Endothelial cell of umbilical vein (primary cell): ENCODE measurements at regions not wholly inside any gene's neighbourhood (a gene's known extent, or its start where the extent isn't known, plus 50 kb on each side); places are given as distances from the start of the nearest gene placed in this dataset.

Experiments
- BruUV-seq: library from RNA; stranded (reverse); fragments of 400-500 nt; replicated peaks from 2 replicates; lab custom pipeline; 2021; lab: Mats Ljungman, UMichigan
- CTCF ChIA-PET: fragments of 300-600, 350-600 bp; sonication (Branson Sonifier 250); formaldehyde crosslinking; loops from one replicate; lab custom pipeline; 2021; ENCODE audit warnings: antibody characterized with exemption, inconsistent platforms; lab: Charles Lee
- POLR2A ChIA-PET: fragments of 300-600, 350-600 bp; sonication (Branson Sonifier 250); formaldehyde crosslinking; loops from one replicate; lab custom pipeline; 2021; ENCODE audit warnings: antibody characterized with exemption, inconsistent platforms; lab: Charles Lee
- DNase-seq: peaks from one replicate; pipeline ENCODE4 v3.0.0-alpha.2; 2011; ENCODE audit warnings: low read depth, low spot score
- FAIRE-seq: peaks from 2 replicates; lab custom pipeline; 2011; peaks lifted over from hg19 to GRCh38; lab: Jason Lieb, UNC
- H2AFZ ChIP-seq: 2 replicates; pipeline ENCODE4 v1.6.0; 2012; ENCODE audit warnings: low read depth, low read length, control low read depth, inconsistent platforms
- H3K27ac ChIP-seq: 2 replicates; pipeline ENCODE4 v1.5.1; 2011; ENCODE audit warnings: low read depth, mild to moderate bottlenecking, control low read depth, low read length, moderate library complexity; ENCODE audit not compliant: insufficient read depth
- H3K27me3 ChIP-seq, 2 experiments: 2 replicates each; pipeline versions ENCODE4 v1.6.0 to v1.6.1; 2011; ENCODE audit warnings: low read length in 2 of 2, mixed read lengths in 1 of 2; ENCODE audit not compliant: control insufficient read depth in 2 of 2, insufficient read depth in 2 of 2
- H3K36me3 ChIP-seq, 2 experiments: 2 replicates in 1 of 2; 3 replicates in 1 of 2; pipeline ENCODE4 v1.5.1; 2011; ENCODE audit warnings: low read length in 2 of 2, mild to moderate bottlenecking in 1 of 2, moderate library complexity in 1 of 2; ENCODE audit not compliant: control insufficient read depth in 2 of 2, insufficient read depth in 2 of 2; ENCODE audit errors: extremely low read depth in 1 of 2
- H3K4me1 ChIP-seq: 3 replicates; pipeline ENCODE4 v1.5.1; 2011; ENCODE audit warnings: mild to moderate bottlenecking, low read length; ENCODE audit not compliant: control insufficient read depth, insufficient read depth; ENCODE audit errors: extremely low read depth
- H3K4me2 ChIP-seq: 2 replicates; pipeline ENCODE4 v1.6.1; 2011; ENCODE audit warnings: low read length, control low read depth, mixed read lengths; ENCODE audit not compliant: insufficient read depth
- H3K4me3 ChIP-seq, 3 experiments: fragments of 200-600 bp in 1 of 3; sonication (generic), shearing (Covaris generic) in 1 of 3; replicated peaks in 1 of 3; 2 replicates each; pipeline ENCODE4 v1.5.1; 2011 to 2016; ENCODE audit warnings: control low read depth in 3 of 3, low read length in 3 of 3, mild to moderate bottlenecking in 2 of 3, inconsistent platforms in 1 of 3, low read depth in 1 of 3, moderate library complexity in 1 of 3; ENCODE audit not compliant: insufficient read depth in 1 of 3
- H3K79me2 ChIP-seq: 2 replicates; pipeline ENCODE4 v1.6.0; 2012; ENCODE audit warnings: low read length, inconsistent platforms; ENCODE audit not compliant: control insufficient read depth, insufficient read depth
- H3K9ac ChIP-seq: replicated peaks from 2 replicates; pipeline ENCODE3; 2011; ENCODE audit warnings: low read length, control low read depth; ENCODE audit not compliant: insufficient read depth; ENCODE audit errors: extremely low read depth
- H3K9me1 ChIP-seq: replicated peaks from 3 replicates; pipeline ENCODE4 v1.6.0; 2011; ENCODE audit warnings: mild to moderate bottlenecking, low read length; ENCODE audit not compliant: control insufficient read depth, insufficient read depth; ENCODE audit errors: extremely low read depth
- H3K9me3 ChIP-seq: replicated peaks from 2 replicates; pipeline ENCODE4 v1.5.1; 2012; ENCODE audit warnings: low read length, inconsistent platforms; ENCODE audit not compliant: control insufficient read depth, insufficient read depth
- H4K20me1 ChIP-seq: replicated peaks from 2 replicates; pipeline ENCODE3; 2011; ENCODE audit warnings: mild to moderate bottlenecking, low read length; ENCODE audit not compliant: control insufficient read depth, insufficient read depth; ENCODE audit errors: extremely low read depth
- CTCF ChIP-seq, 2 donors: IDR thresholded peaks; 1 replicate in 1 of 2; 2 replicates in 1 of 2; pipeline ENCODE4 v1.5.1; 2011; ENCODE audit warnings: low read length in 2 of 2, mild to moderate bottlenecking in 2 of 2, moderate library complexity in 2 of 2, control low read depth in 1 of 2, inconsistent platforms in 1 of 2, low read depth in 1 of 2; ENCODE audit not compliant: insufficient read depth in 1 of 2; ENCODE audit errors: extremely low read depth in 1 of 2
- EZH2 ChIP-seq: IDR thresholded peaks from 2 replicates; pipeline ENCODE4 v1.6.1; 2012; ENCODE audit warnings: borderline replicate concordance, low read depth, mild to moderate bottlenecking, moderate library complexity, low read length, inconsistent platforms; ENCODE audit not compliant: severe bottlenecking
- FOS ChIP-seq: IDR thresholded peaks from 2 replicates; pipeline ENCODE4 v1.6.1; 2011; ENCODE audit warnings: mild to moderate bottlenecking, low read length, moderate library complexity, borderline replicate concordance; ENCODE audit not compliant: insufficient read depth
- GATA2 ChIP-seq: IDR thresholded peaks from 2 replicates; pipeline ENCODE4 v1.7.0; 2011; ENCODE audit warnings: low read depth, mild to moderate bottlenecking, moderate library complexity, mixed read lengths, low read length; ENCODE audit not compliant: insufficient read length, insufficient read depth
- JUN ChIP-seq: IDR thresholded peaks from 2 replicates; pipeline ENCODE4 v1.6.1; 2011; ENCODE audit warnings: borderline replicate concordance, low read depth; ENCODE audit not compliant: insufficient read length, insufficient read depth
- MYC ChIP-seq: IDR thresholded peaks from one replicate; pipeline ENCODE4 v1.6.1; 2011; ENCODE audit warnings: mild to moderate bottlenecking, low read depth, low read length
- POLR2A ChIP-seq: IDR thresholded peaks from 2 replicates; pipeline ENCODE4 v1.6.1; 2012; ENCODE audit warnings: low read depth, mild to moderate bottlenecking, control low read depth, low read length
- POLR2AphosphoS5 ChIP-seq: IDR thresholded peaks from 2 replicates; pipeline ENCODE4 v1.6.1; 2012; ENCODE audit warnings: low read depth, mild to moderate bottlenecking, control low read depth, low read length, moderate library complexity; ENCODE audit not compliant: insufficient read depth
- dilution Hi-C: fragments of 300-500 bp; cut with MboI; formaldehyde crosslinking; loops from one replicate; pipeline ENCODE4 v1.15.0; 2019; ENCODE audit warnings: low sequenced_read_pairs; ENCODE audit not compliant: extremely low pct_ligation_motif_present
- intact Hi-C: fragments of 100-400 bp; cut with micrococcal nuclease; formaldehyde crosslinking; loops from one replicate; pipeline ENCODE4 v1.10.0; 2022
- TF ChIP-seq, protein P1 (sequence below): IDR thresholded peaks from 2 replicates; pipeline ENCODE4 v1.6.1; 2011; ENCODE audit not compliant: insufficient read depth, insufficient read length

- Histone ChIP-seq H4K20me1 (no peaks in the 10 kb centered on the region), H3K27ac (no peak overlapping the region), H3K9ac (no peak overlapping the region), H3K9me3 (no peaks in the 10 kb centered on the region), H3K9me1 (no peaks in the 10 kb centered on the region), H3K4me2 (no peak overlapping the region), H3K4me1 (peaks cover 7% of the 10 kb centered on the region), H3K4me3 (no peak overlapping the region), H3K27me3 (no peaks in the 10 kb centered on the region), H2AFZ (no peak overlapping the region), H3K36me3 (no peaks in the 10 kb centered on the region), H3K79me2 (no peaks in the 10 kb centered on the region)
- ChIA-PET CTCF (interaction anchor here (0.6 to 1.6 kb wide), 3 partner anchors 8 to 117 kb away, joined by 3 to 7 read pairs (median 3); no protein-coding TSS in a partner anchor), POLR2A (no interaction called here)
- TF ChIP-seq EZH2 (no peak), JUN (no peak), GATA2 (no peak), CTCF (IDR thresholded peaks at IDR 0.05; ENCODE audit: extremely low read depth in 1 of 2, insufficient read depth in 1 of 2, low read depth in 1 of 2, low read length in 2 of 2) (no peak), FOS (no peak), MYC (no peak), POLR2AphosphoS5 (no peak), POLR2A (no peak)
- TF ChIP-seq, protein P1, sequence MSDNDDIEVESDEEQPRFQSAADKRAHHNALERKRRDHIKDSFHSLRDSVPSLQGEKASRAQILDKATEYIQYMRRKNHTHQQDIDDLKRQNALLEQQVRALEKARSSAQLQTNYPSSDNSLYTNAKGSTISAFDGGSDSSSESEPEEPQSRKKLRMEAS = no peak
- DNase-seq = no peak
- BruUV-seq = no TSS peak
- FAIRE-seq = no peak
- dilution Hi-C loops (no loop called here), intact Hi-C loops (no loop called here)
These were observed 190.1 kb upstream of the TNP1 start for GRCh38 chr2:217049956-217050355.
